GM18505 (cell line): ENCODE measurements at regions not wholly inside any gene's neighbourhood (a gene's known extent, or its start where the extent isn't known, plus 50 kb on each side); places are given as distances from the start of the nearest gene placed in this dataset.

Source experiments
- ATAC-seq: cut with Tn5 transposase; IDR thresholded peaks from one replicate; pipeline ENCODE4 v1.9.1; 2021; ENCODE audit not compliant: unreplicated experiment
- POLR2A ChIP-seq: IDR thresholded peaks from 4 replicates; pipeline ENCODE4 v1.6.1; 2011; ENCODE audit warnings: borderline replicate concordance; ENCODE audit not compliant: insufficient read depth, insufficient read length; ENCODE audit errors: extremely low read depth

DNA sequence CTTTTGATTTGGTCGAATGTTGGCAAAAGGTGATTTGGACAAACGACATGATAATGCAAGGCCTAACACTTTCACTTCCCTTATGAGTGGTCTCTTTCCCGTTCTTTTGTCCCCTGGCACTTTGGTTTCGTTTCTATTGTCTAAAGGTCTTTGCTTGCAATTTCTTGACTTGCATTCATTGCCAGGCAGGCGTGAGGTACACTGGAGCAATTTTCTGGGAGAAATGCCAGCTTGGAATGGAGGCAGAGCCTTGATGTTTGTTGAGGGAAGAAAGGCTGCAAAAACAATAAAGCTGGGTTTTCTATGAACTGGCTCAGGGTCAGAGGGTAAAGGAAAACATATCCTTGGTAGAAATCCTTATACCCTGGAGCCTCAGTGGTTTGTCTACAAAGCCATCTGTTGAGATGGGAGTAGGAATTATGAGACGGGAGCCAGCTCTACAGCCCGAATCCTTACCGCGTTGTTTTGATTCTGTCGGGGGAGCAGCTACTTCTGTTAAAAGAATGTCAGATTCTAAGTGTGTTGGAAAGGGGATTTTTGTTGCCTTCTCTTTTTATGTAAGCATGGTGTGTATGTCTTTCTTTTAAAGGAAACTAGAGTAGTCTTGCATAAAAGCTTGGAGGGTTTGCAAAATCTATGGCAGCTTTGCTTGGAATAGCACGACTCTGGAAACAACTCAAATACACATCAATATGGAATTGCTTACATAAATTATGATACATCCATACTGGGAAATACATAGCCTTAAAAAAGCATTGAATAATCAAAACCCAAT lies 158.9 kb downstream of the RMI1 start:
- no peak for TF ChIP-seq POLR2A
- no peak for ATAC-seq

DNA sequence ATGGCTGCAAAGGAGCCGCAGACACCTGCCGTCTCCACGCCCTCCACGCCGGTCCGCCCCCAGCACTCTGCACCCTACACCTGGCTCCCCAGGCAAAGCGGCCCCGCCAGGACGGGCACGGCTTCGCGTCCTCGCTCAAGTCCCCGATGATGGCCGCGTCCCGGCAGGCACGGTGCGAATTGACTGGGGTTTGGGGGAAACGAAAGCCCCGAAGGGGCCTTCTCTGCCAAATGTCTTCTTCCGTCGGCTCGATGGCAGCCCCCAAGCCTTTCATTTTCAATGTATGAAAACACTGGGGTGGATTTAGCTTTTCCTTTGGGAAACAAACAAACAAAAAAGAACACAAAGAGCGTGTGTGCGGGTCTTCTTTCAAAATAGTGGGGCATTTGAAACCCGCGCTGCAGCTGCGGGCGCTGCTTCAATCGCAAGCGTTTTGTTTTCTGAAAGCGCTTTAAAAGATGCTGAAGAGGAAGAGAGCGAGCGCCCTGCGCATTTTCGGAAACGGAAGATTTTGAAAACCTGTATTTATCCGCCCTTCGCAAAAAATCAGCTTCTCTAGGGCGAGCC lies 160.0 kb downstream of the RMI1 start:
- no peak for TF ChIP-seq POLR2A

DNA sequence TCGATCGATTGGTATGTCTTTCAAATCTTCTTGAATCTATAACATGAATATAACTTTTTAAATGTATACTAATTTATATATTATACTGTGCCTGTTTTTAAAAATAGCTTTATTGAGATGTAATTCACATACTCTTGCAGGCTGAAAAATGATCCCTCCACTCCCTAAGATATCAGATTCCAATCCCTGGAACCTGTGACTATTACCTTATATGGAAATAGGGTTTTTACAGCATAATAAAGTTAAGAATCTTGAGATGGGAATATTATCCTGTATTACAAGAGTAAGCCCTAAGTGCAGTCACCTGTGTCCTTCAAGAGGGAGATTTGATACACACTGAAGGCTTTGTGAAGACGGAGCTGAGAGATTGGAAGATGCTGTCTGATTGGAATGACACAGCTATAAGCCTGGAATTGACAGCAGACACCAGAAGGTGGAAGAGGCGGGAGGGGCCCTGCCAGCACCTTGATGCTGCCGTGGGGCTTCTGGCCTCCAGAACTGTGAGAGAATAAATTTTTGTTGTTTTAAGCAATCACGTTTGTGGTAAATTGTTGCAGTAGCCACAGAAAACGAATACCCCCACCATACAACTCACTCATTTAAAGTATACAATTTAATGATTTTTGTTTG lies 161.3 kb downstream of the RMI1 start:
- no peak for ATAC-seq
- no peak for TF ChIP-seq POLR2A

More for the DNA sequence above, 160.0 kb downstream of the RMI1 start:
- ATAC-seq = no peak

DNA sequence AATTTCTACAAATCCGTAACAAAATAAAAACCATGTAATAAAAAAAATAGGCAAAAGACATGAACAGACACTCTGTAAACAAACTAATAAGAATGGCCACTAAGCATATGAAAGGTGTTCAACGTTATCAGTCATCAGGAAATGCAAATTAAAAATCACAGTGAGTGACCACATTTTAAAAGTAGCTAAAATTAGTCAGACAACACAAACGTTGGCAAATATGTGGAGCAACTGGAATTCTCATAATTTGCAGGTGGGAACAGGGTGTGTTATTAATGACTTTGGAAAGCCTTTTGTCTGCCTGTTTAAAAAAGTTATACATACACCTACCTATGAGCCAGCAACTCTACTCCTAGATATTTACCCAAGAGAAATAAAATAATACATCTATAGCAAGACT lies 164.4 kb downstream of the RMI1 start:
- ATAC-seq = no peak
- TF ChIP-seq POLR2A = no peak

DNA sequence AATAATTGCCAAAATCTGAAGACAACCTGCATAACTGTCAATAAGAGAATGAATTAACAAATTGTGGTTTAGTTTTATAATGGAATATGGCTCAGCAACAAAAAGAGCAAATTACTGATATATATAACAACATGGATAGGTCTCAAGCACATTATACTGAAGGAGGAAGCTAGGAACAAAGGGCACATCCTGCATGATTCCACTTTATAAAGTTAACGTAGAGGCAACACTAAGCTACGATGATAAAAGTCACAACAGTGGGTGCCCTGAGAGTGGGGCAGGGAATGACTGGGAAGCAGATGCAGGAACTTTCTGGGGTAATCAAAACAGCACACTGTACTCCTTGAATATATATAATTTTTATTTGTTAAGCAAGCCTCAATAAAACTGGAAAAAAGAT lies 165.2 kb downstream of the RMI1 start:
- no peak for TF ChIP-seq POLR2A
- no peak for ATAC-seq

DNA sequence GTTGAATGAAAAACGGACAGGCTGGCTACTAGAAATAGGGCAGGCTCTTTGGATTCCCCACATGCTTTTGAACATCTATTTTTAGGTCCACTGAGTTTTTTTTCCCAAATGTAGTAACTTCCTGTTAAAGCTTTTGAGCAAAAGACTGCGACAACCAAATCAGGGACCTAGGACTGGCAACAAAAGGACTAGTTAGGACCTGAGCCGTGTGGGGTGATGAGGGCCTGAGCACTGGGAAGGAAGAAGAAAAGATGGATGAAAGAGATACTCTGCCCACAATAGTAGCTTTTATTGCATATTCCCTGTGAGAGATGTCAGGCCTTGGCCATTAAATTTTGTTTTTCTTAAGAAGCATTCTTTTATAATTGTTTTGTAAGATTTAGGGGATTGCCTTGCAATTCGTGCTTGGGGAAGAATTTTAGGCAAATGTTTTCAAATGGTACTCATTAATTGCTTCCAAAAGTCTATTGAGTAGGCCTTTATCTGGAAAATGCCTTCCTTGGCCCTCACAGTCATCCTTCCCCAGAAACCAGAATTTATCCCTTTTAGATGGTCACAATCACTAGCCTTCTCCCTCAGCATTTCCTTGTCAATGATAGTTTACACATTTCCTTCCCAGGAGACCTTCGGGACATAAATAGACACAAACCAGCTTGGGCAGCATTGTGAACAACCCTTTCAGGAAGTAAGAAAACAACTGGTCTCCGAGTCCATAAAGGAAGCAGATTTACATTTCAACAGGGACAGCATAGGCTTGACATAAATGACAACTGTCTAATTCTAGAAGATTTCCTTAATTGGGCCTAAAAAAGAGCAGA lies 166.5 kb downstream of the RMI1 start:
- ATAC-seq = no peak
- TF ChIP-seq POLR2A = no peak

DNA sequence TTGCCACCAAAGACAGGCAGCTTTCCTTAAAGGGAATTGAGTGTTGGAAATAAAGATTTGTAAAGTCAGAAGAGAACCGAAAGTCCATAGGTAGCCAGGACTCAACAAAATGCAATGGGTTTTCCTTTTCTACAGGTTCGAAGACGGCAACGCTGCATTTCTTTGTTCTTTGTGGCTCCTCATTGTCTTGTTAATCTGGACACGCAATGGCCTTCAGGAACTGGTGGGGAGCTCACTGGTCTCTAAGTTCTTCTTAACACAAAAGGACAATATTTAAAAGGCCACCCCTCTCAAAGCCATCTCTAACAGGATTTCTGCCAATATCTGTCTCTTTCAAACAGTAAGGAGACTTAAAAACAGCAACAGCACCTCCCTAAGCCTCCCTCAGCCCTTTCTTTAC lies 170.6 kb downstream of the RMI1 start:
- ATAC-seq = no peak
- TF ChIP-seq POLR2A = no peak

DNA sequence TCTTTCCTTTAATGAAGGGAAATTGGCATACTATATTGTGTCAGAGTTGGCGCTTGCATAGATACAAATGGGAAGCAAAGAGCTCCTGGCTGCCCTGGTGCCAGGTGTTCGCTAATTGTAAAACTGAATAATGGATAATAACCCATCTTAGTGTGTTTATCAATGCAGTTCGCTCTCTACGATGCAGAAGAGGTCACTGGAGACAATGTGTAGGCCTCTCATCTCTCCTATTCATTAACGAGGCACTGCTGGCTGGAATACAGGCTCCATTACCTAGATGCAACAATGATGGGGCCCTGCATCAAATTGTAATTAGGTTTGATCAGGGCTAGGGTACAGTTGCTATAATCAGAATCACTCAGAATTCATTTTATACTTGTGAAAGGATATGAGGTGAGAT lies 171.0 kb downstream of the RMI1 start:
- TF ChIP-seq POLR2A = no peak
- no peak for ATAC-seq

DNA sequence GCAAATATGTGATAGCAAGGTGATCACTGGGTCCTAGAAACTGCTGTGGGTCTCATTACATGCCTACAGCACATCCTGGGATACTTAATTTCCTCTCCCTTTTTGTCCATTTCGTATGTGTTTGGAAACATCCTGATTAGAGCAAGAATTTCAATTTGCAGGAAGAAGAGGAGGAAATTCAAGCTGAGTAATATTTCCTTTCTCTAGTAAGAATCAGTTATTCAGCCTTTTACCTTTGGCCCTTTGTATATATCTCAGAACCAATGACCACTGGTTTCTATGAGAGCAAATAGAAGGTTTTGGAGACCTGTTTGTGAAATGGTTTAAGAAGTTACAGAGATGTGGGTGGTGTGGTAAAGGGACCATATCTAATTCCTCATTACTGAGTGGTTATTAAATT lies 171.6 kb downstream of the RMI1 start:
- no peak for TF ChIP-seq POLR2A
- no peak for ATAC-seq

DNA sequence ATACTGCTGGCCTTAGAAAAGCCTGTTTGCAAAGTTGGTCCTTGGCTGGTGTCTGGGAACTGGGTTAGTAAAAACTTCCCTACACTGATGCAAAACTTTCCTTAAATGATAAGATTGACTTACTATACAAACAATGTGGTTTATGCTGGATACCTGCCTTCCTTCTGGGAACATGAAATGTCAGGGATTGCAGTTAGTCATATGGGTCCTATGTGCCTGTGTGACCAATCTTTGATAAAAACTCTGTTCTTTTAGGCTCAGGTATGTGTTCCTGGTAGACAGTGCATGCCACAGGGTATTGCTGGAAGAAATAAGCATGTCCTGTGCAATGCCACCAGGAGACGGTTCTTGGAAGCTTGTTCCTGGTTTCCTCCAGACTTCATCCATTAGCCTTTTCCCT lies 173.3 kb downstream of the RMI1 start:
- TF ChIP-seq POLR2A = no peak
- ATAC-seq = no peak

DNA sequence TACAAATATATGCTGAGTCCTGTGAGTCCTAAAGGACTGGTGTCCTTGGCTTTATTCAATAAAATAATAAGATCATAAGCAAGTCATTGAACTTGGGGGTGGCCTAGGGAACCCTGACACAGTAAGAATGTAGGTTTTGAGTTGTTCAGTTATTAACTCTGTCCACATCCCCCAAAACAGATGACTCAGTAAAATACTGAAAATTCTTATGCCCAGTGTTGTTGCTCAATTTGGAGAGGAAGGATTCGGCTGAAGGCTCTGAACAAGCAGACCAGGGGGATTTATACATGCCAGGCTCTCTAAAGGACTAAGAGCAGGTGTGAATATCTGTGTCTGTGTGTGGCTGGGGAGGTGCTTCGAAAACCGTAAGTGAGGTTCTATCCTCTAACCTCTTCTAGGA lies 173.7 kb downstream of the RMI1 start:
- TF ChIP-seq POLR2A = no peak

DNA sequence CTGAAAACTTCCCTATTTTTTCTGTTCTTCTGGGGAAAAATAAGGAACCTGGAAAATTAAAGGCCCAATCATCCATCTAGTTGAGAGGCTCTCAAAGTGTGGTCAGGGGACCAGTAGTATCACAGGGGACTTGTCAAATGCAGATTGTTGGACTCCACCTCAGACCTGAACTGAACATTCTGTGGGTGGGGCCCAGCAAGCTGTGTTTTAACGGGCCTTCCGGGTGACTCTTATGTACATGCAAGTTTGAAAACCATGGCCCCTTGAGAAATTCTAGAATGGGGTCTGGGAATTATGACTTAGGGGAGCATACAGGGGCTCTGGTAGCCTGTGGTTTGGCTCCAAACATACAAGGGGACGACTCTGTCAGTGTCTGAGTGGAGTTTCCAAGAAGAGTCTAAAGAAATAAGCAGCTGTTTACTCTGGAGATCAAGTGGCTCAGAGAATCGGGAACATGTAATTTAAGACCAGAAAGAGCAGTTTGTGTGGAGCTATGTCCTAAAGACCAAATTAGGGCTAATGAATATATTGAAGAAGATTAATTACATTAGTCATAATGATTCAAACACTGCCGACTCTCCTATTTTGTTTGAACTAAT lies 177.4 kb downstream of the SLC28A3 start:
- TF ChIP-seq POLR2A = no peak
- no peak for ATAC-seq

More for the DNA sequence above, 173.7 kb downstream of the RMI1 start:
- no peak for ATAC-seq

DNA sequence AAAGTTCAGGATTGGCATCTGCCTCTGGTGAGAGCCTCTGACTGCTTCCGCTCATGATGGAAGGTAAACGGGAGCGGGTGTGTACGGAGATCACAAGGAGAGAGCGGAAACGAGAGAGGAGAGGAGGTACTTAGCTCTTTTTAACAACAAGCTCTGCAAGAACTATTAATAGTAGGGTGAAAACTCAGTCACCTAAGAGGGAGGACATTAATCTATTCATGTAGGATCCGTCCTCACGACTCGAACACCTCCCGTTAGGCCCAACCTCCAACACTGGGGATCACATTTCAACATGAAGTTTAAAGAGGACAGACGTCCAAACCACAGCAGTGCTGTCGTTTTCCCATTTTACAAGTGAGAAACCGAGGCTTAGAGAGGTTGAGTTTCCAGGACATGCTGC lies 173.7 kb downstream of the SLC28A3 start:
- no peak for ATAC-seq
- TF ChIP-seq POLR2A = no peak
